Neural cell (in vitro differentiated cells): ENCODE measurements at regions not wholly inside any gene's neighbourhood (a gene's known extent, or its start where the extent isn't known, plus 50 kb on each side); places are given as distances from the start of the nearest gene placed in this dataset.

Experiments
- EZH2 ChIP-seq: fragments of 200-600, 300-800 bp; shearing (Covaris generic), sonication (generic); IDR thresholded peaks from 2 replicates; pipeline ENCODE4 v1.6.1; 2014; ENCODE audit warnings: antibody characterized with exemption, low read length, borderline replicate concordance, mild to moderate bottlenecking; ENCODE audit not compliant: insufficient read depth, poor library complexity, severe bottlenecking
- MXI1 ChIP-seq: fragments of 450-650 bp; conservative IDR thresholded peaks from 2 replicates; pipeline ENCODE4 v1.6.1; 2014; ENCODE audit warnings: antibody characterized with exemption, mild to moderate bottlenecking; ENCODE audit not compliant: poor library complexity, severe bottlenecking

GRCh38 chr10:56662765-56663447 lies 301.8 kb upstream of the ZWINT start:
- TF ChIP-seq EZH2 (no peak), MXI1 (no peak)
